HG03103 (cell line): ENCODE measurements at regions not wholly inside any gene's neighbourhood (a gene's known extent, or its start where the extent isn't known, plus 50 kb on each side); places are given as distances from the start of the nearest gene placed in this dataset.
A peak's percentile ranks its signal among the peaks of the same experiment; 100 is the strongest.
"Not testable (repeated sequence)": the region's sequence is repeated elsewhere in the genome, so short reads cannot be mapped to it uniquely, and the experiment has no call there.

Experiments
- ATAC-seq: cut with Tn5 transposase; IDR thresholded peaks from one replicate; pipeline ENCODE4 v1.9.1; 2021; ENCODE audit warnings: low read depth; ENCODE audit not compliant: unreplicated experiment

- ATAC-seq = no peak
These were observed 492.6 kb downstream of the EBF1 start for GRCh38 chr5:158607088-158607487.

DNA sequence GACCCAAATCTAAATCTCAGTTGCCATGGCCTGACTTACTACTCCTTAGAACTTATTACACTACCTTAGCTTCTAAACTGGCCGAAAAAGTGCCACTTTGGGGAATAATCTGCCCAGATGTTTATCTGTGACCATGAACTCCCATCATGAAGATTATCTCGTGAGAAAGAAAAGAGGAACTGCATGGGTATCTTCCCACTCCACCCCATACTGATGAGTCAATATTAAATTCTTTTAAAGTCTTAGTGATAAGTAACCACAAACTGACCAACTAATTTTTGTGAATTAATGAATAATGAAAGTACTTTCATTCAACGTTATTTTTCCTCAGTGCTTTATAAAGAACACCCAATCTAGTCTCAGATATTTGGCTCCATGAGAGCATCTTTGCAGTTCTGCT, 493.5 kb downstream of the EBF1 start:
- ATAC-seq = no peak

DNA sequence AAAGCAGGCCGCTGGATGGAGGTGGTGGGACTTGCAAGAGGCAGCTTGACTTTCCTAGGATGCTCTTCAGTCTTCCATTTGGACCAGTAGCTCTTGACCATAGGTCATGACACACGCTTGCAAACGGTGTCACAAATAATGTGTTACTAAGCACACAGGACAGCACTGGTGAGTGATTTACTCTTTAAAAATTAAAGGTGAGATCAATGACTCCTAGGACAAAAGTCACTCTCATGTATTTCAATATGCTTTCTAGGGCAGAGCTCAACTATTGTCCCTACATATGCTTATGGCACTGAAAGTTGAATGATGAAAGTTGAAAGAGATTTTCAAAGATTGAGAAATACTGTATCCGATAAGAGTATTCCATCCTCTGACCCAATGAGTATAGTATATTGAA, 496.7 kb downstream of the EBF1 start:
- no peak for ATAC-seq

GRCh38 chr5:158601118-158601517, 498.6 kb downstream of the EBF1 start:
- ATAC-seq = no peak

- no peak for ATAC-seq
These were observed 499.0 kb downstream of the EBF1 start for GRCh38 chr5:158600679-158601078.

- no peak for ATAC-seq
These were observed 500.6 kb downstream of the EBF1 start for GRCh38 chr5:158599157-158599556.

DNA sequence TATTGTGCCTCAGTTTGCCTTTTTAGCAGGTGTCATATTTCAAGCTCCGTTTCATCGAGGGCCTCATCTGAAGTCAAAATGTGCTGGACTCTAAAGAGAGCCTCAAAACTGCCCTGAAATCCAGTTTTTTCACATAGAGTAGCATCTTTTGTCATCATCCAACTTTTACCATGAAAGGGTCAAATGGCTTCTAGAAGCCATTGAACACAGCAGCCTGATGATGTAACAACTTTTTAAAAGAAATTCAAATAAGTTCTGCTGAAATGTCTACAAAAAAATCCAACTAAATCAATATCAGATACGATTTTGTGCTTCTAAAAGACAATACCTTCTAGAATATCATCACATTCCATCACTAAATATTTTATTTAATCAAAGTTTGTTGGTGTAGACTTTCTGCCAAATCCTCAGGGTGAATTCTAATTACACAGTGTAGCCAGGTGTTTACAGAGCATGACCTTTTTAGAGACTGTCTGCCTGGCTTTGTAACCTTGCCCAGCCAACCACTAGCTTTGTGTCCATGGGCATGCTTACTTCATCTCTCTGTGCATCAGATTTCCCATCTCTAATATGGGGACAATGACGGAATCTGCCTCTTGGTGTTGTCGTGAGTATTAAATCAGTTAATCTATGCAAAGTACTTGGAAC, 505.0 kb downstream of the EBF1 start:
- ATAC-seq = no peak

DNA sequence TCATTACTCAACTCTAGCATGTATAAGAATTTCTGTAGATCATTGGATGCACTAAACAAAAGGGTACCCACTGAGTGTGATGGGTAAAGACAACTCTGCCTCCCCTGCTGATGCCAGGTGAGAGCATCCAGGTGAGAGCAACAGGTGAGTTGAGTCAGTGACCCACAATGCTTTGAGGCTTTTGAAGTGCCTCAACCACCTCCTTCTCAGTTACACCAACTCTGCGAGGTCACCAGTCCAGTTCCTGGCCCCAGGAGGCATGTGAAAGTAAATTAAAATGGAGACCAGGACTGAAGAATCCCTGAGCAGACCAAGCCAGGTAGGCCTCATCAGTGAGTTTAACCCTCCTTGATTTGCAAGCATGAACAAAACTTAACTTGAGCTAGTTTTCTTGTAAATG, 505.8 kb downstream of the EBF1 start:
- ATAC-seq = no peak

- no peak for ATAC-seq
These were observed 508.3 kb downstream of the EBF1 start for GRCh38 chr5:158591301-158591863.

DNA sequence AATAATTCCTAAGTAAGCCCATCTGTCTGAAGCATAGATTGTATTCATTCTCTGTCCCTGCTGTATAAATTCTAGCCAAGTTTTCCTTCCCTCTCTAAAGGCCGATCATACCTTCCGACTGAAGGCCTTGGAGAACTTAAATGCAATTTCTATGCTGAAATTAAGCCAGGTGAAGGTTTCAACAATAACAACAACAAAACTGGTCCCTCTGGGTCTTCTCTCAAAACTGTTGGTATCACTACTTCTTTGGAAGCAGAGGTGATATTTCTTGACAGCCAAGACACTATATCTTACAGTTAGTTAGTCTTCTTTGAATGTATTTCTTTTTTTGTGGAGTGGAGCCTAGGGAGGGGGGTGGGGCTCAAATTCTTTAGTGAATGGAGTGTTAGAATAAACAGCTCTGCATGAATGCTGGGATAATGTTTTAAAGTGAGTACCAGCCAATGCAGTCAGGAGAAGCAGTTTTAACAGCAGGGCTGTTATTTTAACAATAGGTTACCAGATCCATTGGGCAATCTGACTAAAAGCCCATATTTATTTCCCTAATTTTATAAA, 508.9 kb downstream of the EBF1 start:
- no peak for ATAC-seq

DNA sequence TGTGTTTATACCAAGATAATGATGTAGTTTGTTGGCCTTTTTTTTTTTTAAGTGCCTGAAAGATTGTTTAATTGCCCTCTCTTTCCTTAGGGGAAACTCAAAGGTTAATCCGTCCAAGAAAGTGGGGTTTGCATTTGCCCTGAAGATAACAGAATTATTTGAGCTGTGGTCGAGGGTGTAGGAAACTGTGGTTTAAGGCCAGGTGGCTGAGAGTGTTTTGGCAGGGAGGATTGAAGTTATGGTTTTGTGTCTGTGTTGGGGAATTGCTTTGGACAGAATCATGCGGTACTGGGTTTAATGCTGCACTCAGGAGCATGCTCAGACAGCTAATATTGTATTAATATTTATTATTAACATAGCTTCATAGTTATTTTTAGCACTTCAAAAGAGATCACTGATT, 509.8 kb downstream of the EBF1 start:
- ATAC-seq = no peak

DNA sequence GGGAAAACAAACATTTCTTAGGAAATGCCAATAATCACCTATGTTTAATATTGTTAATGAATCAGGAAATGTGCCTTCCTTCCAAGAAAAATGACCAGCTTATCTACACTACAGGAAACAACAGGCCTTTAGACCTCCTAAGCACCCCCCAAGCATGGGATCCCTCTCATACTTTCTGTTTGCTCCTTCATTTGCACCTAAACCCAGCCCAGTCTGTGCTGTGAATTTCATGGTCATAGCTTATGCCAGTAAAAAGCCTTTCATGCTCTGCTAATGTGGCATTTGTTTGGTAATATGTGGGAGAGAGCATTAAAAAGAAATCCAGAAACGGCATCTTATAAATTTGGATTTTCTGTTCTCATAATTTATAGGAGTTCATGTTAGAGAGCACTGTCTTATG, 511.1 kb downstream of the EBF1 start:
- ATAC-seq = no peak

DNA sequence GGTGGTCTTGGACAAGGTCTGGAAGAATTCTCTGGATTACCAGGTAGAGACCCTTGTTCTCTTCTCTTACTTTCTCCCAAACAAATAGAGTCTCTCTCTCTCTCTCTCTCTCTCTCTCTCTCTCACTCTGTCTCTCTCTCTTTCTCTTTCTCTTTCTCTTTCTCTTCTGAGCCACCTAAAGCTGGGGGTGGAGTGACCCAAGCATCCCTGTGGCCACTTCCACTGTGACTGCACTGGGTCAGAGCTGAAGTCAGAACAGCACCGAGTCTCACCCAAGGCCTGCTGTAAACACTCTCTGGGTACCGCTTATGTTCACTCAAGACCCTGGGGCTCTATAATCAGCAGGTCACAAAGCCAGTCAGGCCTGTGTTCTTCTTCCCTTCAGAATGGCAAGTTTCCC, 513.7 kb downstream of the EBF1 start:
- no peak for ATAC-seq

GRCh38 chr5:158582669-158583068, 517.0 kb downstream of the EBF1 start:
- not testable (repeated sequence) for ATAC-seq

DNA sequence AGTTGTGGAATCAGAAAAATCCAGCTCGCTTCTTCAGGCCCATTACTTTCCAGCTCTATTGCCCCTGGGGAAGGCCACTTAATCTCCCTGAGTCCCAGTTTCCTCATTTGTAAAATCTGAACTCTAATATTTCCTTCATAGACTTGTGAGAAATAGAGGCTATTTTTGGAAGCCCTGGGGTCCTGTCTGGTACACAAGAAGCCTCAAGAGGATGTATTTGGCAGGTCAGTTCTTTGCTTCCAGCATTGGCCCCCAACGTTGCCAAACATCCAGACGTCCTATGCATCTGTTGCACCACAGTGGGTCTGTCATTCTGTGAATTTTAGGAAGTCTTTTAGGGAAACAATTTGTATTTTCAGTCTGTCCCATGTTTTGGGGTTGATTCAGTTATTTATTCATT, 525.9 kb downstream of the EBF1 start:
- ATAC-seq = no peak

DNA sequence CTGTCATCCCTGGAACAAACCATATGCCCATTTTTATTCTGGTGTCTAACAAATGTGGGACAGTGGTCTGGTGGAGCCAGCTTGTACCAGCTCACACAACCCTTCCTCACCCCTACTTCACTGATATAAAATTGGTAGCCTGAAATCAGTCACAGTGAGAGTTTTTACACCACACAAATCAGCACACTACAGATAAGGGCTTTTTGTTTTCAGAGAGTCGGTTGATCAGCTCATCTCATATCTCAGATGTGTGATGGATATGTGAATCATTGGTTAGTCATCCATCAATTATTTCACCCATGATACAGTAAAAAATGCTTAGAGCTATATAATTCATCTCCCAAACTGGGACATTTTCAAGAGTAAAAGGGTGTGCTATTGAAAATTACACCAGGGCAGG, 529.2 kb downstream of the EBF1 start:
- ATAC-seq = no peak

- ATAC-seq = no peak
These were observed 530.2 kb downstream of the EBF1 start for GRCh38 chr5:158569534-158569933.

DNA sequence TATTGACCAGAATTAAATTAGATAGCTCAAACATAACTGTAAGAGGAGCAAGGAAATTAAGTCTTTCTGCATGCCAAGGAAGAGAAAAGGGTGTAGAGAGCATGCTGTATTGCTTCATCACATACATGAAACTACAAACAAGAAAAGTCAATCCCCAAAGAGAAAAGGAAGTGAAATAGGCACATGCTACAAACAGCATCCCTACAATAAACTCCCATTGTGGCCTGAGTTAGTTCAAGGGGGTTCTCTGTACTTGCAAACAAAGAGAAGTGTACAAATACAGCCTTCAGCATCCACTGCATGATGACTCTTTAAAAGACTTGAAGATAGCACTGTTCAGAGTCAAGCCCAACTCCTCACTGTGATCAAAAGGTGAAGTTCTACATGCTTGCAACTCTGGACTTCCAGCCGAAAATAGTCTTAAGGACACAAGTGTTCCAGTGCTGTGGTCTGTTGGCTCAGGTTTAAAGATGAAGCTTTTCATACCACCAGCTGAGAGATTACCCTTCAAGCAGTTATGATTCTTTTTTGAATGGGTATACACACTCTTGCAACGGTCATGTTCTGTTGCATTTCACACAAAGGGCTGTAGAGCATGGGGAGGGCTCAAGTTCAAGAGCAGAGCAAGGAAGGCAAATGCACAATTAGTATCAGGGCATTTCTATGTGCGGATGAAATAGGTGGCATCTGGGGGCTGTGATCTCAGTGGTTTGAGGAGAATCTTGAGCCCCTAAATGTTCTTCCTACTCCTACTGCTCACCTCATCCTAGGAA, 534.5 kb downstream of the EBF1 start:
- ATAC-seq = no peak

GRCh38 chr5:158563760-158564390, 535.8 kb downstream of the EBF1 start:
- ATAC-seq = no peak

- ATAC-seq = no peak
These were observed 538.0 kb downstream of the EBF1 start for GRCh38 chr5:158561562-158562190.

- ATAC-seq = peak; percentile 93
These were observed 539.5 kb downstream of the EBF1 start for GRCh38 chr5:158560170-158560569.
